Eye (tissue), 1 donor: ENCODE measurements at regions not wholly inside any gene's neighbourhood (a gene's known extent, or its start where the extent isn't known, plus 50 kb on each side); places are given as distances from the start of the nearest gene placed in this dataset.

Experiments
- DNase-seq: peaks from one replicate; pipeline ENCODE4 v3.0.0-alpha.2; 2015

DNA sequence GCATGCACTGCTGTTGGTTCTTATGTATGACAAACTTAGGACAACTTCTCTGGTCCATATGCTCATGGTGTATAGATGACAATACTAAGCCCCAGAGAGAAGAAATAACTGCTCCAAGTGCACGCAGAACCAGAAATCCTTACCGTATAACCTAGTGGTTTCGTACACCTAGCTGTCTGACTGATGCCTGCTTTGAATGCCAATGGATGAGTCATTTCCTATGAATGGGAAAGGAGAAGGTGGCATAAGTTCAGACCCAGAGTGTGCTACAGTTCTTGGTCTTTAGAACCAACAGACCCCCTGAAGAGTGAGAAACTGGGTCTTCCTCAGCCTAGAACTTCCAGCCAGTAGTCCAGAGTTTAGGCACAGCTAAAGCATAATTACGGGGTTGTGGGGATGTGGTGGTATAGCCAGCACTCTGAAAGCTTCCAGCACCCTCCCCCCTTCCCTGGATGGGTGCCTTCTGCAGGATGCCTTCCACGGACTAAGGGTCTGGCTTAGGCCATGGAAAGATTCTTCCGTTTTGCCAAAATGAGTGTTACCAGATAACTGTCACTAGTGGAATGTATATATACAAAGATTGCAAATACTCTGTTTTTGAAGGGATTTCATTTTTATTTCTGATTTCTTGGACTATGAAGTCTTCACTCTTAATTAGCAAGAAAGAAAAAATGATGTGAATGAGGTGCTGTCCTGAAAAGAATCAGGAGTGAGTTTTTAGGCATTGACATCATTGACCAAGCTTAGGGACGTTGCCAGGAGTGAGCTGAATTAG, 84.6 kb upstream of the PACRGL start:
- no peak for DNase-seq

DNA sequence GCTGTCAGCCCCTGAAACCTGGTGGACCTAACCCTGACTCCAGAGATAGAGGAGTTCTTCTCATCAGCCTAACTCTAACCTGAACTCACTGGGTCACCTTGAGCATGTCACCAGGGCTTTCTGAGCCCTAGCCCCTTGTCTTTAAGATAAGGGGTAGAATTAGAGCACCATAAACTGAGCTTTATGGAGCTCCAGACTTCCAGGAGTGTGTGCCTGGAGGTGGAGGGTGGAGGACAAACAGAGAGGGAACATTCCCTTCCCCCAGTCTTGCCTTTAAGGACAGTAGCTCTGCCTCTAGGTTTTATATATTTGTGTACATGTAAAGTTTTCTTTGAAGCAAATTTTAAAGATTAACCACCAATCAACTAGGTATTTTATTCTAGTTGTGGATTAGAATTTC, 83.9 kb upstream of the PACRGL start:
- DNase-seq = no peak

DNA sequence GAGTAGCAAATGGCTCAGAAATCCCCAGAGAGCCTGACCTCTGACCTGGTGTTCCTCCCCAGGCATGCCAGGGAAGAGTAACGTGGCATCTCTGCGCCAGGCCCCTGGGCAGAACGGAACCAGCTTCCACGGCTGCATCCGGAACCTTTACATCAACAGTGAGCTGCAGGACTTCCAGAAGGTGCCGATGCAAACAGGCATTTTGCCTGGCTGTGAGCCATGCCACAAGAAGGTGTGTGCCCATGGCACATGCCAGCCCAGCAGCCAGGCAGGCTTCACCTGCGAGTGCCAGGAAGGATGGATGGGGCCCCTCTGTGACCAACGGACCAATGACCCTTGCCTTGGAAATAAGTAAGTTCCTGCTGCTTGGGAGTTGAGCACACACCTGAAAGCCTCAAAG, 83.4 kb upstream of the PACRGL start:
- no peak for DNase-seq

DNA sequence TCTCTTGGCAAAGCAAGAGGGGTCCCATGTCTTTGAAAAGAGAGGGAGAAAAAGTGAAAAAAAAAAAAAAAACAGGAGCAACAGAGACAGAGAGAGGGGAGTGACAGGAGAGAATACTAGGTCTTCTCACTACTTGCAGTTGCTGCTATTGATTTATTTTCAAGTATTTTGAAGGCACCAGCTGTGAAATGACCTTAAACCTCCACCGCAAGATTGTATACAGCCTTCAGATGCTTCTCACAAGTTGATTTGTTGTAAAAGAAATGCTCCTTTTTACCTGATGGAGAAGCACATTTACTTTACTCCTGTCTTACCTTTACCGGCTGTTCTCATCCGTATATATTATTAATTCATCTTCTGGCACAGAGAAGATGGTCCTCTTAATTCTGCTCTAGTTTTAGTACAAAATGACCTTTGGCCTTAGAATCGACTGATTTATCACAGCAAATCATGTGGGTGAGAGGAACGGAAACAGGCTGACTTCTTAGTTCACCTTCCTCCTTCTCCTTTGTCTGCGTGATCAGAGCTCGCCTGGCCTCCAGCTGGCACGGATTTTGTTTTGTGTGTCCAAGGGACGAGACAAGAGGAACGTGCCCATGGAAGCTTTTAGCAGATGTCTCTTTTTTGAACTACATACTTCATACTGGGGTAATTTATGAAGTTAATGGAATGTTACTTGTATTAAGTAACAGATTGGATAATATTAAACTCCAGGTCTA, 82.4 kb upstream of the PACRGL start:
- DNase-seq = peak; percentile 77

DNA sequence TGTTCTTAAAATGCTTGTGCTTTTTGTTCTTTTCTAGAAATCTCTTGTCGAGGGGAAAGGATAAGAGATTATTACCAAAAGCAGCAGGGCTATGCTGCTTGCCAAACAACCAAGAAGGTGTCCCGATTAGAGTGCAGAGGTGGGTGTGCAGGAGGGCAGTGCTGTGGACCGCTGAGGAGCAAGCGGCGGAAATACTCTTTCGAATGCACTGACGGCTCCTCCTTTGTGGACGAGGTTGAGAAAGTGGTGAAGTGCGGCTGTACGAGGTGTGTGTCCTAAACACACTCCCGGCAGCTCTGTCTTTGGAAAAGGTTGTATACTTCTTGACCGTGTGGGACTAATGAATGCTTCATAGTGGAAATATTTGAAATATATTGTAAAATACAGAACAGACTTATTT, 81.5 kb upstream of the PACRGL start:
- peak; percentile 45 for DNase-seq

DNA sequence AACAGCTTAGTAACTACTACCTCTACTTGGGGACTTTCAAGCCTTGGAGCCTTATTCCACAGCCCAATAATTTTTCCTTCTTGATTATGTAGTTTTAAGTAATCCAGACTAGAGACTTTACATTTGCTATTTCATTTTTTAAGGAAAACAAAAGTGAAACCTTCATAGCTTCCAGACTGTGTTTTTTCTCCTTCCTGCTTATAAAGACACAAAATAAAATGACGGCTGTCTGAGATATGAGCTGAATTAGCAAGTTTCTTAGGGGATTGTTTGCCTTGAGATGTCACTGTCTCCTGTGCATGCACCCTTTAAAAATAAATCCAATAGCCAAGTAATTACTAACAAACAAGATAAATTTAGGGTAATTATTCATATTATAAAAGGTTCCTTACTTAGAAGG, 78.8 kb upstream of the PACRGL start:
- no peak for DNase-seq

DNA sequence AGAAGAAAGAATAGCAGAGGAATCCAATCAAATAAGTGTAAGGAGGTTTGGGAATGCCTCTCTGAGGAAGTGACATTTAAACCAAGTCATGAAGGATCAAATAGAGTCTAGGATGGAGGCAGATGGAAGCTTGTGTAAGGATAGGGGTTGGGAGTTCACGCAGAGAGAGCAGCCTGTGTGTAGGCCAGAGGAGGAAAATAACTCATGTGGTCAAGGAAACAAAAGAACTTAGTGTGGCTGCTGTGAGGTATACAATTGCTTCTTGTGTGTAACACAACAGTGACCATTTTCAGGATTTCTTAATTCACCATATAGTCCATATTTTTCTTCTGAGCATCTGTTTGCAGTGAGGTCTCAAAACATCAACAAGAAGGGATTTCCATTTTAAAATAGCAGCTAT, 77.6 kb upstream of the PACRGL start:
- DNase-seq = no peak

DNA sequence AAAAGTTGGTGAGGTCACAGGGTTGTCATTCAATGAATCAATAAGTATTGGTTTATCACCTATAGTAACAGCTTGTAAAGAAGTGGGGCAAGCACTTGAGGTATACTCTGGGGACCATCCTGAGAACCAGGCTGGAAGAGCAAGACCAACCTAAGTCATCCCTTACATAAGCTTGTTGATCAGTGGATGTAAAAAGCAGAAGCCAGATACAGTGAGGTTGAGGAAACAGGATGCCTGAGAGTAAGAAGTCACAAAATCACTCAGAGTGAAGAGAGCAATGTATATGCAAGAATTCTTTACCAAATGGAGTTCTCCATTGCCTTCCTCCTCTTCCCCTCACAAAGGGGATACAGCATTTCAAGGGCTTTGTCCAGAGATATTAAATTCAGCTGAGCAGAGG, 76.3 kb upstream of the PACRGL start:
- DNase-seq = no peak

DNA sequence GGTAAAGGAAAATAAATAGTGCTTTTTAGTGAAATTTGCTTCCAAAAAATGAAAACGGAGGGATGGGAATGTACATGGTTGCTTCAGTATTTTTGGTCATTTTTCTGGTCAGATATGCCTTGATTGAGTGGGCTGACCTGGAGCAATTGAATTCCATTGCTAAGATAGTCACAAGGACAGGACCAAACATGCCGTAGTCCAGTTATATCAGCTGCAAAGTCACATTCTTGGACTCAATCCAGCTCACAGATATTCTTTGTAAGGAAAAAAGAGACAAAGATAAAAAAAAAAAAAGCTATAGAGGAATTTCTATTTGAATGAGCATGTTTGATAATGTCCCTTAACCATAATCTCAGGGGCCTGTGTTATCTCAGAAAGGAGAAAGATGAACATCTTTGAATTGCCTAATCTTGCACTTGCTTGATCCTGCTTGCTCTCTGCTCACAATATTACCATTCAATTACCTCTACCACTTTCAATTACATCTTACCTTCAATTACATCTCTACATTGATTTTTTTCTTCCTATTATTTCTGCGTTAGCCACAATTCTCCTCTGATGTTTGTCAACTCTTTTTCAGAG, 75.4 kb upstream of the PACRGL start:
- no peak for DNase-seq

DNA sequence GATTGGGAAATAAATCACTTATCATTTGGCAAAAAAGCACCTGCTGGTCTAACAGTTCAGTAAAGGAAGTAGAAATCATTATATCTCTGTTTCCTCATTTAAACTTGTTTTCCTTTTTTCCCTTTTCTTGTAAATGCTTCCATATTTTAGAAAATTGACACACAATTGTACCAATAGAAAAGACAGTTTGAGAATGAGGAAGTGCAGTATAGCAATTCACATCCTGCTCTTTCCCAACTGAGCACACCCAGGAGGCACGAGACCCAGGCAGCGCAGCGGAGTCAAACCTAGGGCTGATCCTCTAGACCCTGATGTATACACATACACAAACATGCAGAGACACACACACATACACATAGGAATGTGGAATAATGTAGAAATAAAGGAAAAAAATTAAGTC, 74.8 kb upstream of the PACRGL start:
- no peak for DNase-seq

DNA sequence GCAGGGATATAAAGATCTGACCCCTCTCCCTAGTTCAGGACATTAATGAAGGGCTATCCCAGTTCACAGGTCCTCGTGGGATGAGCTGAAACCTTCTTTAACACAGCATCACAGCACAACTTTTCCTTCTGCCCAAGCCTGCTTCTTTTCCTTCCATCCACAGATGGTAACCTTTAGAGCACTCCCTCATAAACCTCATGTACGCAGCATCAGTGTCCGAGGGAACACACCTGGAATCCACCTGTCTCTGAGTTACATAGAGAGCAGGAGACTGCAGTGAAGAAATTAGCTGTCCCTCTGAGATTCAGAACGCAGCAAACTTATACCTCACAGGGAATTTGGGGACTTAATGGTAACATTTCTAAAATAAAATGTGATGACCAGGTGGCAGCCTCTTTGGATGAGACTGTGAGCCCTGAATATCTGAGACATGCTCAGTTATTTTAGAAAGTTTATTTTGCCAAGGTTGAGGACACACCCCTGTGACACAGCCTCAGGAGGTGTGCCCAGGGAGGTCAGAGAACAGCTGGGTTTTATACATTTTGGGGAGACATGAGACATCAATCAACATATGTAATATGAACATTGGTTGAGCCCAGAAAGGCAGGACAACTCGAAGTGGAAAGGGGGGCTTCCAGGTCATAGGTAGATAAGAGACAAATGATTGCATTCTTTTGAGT, 73.8 kb upstream of the PACRGL start:
- DNase-seq = no peak

DNA sequence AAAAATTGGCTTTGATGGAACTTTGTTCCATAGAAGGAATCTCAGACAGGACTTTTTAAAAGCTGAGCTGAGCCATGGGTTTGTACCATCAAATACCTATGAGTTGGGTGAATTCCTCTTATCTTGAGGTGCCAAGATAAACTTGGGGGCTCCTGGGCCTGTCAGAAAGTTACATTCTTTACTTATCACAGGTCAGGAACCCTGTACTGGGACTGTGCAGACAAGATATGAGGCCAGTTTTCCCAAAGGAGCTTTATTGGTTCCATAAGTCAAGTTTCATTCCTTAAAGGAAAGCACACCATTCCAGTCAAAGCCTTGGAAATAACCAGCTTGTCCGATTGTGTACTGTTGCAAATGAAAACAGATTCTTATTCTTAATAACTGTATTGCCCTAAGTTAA, 72.4 kb upstream of the PACRGL start:
- DNase-seq = no peak

DNA sequence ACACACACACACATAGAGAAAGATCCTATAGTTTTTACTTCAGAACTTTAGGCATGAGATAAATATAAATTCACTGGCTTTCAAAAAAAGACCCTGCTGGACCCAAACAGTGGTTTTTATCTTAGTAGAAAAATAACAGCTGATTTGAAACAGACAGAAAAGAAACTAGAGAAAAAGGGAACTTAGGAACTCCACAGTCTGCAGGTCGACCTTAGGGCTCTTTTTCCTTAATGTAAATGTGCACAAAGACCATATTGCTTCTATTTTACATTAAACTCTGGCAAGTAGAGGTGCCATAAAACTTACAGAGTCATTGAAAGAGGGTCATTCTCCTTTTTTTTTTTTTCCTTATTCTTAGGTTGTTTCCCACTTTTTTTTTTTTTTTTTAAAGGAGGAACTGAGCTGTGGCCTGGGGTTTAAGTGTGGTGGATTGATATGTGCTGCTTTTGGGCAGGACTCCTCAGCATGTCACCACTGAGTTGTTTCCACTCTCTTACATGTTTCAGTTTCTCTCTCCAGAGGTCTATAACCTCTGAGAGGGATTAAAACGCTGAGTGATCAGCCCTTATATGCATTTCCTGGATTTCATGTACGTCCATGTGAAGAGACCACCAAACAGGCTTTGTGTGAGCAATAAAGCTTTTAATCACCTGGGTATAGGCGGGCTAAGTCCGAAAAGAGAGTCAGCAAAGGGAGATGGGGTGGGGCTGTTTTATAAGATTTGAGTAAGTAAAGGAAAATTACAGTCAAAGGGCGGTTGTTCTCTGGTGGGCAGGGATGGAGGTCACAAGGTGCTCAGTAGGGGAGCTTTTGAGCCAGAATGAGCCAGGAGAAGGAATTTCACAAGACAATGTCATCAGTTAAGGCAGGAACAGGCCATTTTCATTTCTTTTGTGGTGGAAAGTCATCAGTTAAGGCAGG, 70.8 kb upstream of the PACRGL start:
- DNase-seq = no peak

DNA sequence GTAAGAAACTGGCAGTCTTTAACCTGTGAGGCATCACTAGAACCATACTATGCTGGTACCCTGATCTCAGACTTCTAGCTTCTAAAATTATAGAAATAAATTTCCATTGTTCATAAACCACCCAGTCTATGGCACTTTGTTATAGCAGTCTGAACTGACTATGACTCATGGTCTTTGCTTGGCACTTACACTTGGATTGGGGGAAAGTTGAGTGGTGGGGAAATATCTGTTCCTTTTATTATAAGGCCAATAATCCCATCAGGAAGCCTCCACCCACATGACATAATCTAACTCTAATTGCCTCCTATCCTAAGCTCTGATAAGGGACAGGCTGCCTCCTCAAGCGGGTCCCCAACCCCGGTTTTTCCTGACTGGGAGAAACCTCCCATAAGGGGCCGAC, 61.4 kb upstream of the PACRGL start:
- DNase-seq = no peak

DNA sequence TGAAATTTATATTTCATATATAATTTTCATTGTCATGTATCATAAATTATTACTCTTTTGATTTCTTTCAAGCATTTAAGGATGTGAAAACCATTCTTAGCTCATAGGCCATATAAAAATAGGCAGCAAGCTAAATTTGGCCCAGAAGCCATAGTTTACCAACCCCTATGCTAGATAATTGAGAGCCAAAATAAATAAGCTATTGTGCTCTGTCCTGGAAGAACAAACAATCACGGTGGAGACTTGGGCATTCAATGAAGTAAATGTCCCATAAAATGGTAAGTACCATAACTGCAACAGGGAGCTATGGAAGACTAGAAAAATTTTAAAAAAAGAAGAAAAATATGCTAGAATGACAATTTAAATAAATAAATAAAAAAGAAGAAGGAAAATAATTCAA, 60.9 kb upstream of the PACRGL start:
- no peak for DNase-seq

DNA sequence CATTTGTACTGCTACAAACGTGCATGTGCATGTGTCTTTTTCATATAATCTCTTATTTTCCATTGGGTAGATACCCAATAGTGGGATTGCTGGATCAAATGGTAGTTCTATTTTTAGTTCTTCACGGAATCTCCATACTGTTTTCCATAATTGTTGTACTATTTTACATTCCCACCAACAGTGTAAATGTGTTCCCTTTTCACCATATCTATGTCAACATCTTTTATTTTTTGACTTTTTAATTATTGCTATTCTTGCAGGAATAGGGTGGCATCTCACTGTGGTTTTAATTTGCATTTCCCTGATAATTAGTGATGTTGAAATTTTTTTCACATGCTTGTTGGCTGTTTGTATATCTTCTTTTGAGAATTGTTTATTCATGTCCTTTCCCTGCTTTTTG, 59.3 kb upstream of the PACRGL start:
- no peak for DNase-seq

DNA sequence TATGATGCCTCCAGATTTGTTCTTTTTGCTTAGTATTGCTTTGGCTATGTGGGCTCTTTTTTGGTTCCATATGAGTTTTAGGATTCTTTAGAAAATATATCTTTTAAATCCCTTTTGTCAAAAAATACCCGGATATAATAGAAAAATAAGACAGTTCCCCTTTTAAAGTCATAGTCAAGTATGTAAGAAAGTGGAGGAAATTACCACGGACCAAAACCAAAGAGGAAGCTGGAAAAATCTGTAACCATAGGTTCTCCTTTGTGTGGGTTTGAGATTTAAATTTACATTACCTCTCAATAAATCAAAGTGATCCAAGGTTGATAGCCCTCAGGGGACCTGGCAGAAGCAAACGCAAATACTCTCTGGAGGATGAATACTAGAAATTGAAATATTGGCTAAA, 58.3 kb upstream of the PACRGL start:
- DNase-seq = no peak

DNA sequence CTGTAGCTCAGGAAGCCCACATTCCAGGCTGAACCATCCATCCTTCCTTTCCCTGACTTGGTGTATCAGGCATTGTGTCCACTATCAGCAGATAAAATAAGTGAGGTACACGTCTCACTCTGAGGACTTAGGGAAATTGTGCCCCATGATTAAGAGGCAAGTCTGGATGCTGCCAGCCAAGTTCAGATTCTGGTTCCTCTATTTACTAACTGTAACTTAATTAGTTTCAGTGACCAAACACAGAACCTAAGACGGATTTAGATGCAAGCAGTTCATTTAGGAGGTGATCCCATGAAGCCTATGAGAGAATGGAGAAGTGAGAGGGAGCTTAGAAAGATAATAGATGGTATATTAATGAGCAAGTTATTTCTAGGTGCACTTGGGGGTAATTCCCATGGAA, 56.6 kb upstream of the PACRGL start:
- no peak for DNase-seq

DNA sequence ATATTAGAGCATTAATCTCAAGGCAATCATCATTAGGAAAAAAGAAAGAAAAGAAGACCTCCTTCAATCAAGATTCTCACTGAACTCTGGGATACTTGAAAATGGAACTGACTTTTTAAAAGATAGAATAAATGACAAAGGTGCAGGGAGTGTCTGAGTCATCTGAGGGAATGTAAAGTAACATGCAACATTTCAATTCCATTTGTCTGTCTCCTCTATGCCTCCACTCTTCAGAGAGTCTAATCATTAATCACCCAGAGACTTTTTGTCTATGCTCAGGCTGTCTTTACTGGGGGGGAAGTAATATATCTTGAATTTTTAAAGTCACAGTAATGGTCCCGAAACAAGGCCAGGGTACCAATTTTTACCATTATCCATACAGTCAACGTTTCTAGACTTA, 55.0 kb upstream of the PACRGL start:
- DNase-seq = no peak

DNA sequence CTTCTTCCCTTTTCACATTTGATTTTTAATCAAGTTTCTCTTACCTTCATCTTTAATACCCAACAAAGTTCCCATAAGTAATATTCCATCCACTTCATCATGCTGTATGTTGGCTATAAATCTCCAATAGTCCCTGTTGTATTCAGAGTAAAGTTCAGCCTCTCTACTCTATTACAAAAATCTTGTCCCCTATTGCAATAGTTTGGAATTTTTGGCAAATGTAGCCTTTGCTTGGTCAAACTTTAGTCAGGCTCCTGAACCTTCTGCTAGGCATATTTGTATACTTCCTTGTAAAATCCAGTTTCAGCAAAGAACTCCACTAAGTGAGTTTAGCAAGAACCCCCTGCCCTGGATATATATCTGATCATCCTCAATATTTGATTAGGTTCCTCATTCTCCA, 54.0 kb upstream of the PACRGL start:
- DNase-seq = no peak
